H9 (cell line): ENCODE measurements at regions not wholly inside any gene's neighbourhood (a gene's known extent, or its start where the extent isn't known, plus 50 kb on each side); places are given as distances from the start of the nearest gene placed in this dataset.

Source experiments
- DNase-seq: peaks from one replicate; pipeline ENCODE4 v3.0.0-alpha.2; 2017
- H2AFZ ChIP-seq: one replicate; pipeline ENCODE4 v1.6.1; 2013; ENCODE audit warnings: mild to moderate bottlenecking, low read length, control low read depth, moderate library complexity
- H2AK5ac ChIP-seq: 2 replicates; pipeline ENCODE4 v1.6.1; 2013; ENCODE audit warnings: low read length, control low read depth, mixed read lengths; ENCODE audit not compliant: insufficient read length
- H2BK120ac ChIP-seq: one replicate; pipeline ENCODE4 v1.6.1; 2013; ENCODE audit warnings: low read depth, mild to moderate bottlenecking, low read length, control low read depth, inconsistent platforms; ENCODE audit not compliant: poor library complexity, severe bottlenecking
- H2BK12ac ChIP-seq: 2 replicates; pipeline ENCODE4 v1.6.1; 2013; ENCODE audit warnings: low read length, control low read depth, mixed read lengths, low read depth; ENCODE audit not compliant: insufficient read length
- H2BK15ac ChIP-seq: 2 replicates; pipeline ENCODE4 v1.6.1; 2013; ENCODE audit warnings: low read depth, low read length, control low read depth
- H2BK20ac ChIP-seq: one replicate; pipeline ENCODE4 v1.6.1; 2013; ENCODE audit warnings: low read depth, mild to moderate bottlenecking, low read length, control low read depth, inconsistent platforms; ENCODE audit not compliant: poor library complexity, severe bottlenecking
- H2BK5ac ChIP-seq: 2 replicates; pipeline ENCODE4 v1.6.1; 2013; ENCODE audit warnings: low read length, control low read depth, mixed read lengths; ENCODE audit not compliant: insufficient read length
- H3K14ac ChIP-seq: 2 replicates; pipeline ENCODE4 v1.6.1; 2013; ENCODE audit warnings: low read length, control low read depth; ENCODE audit not compliant: insufficient read depth
- H3K18ac ChIP-seq: 2 replicates; pipeline ENCODE4 v1.6.1; 2013; ENCODE audit warnings: low read depth, mild to moderate bottlenecking, mixed read lengths, low read length, control low read depth; ENCODE audit not compliant: insufficient read length
- H3K23ac ChIP-seq: 2 replicates; pipeline ENCODE4 v1.6.1; 2013; ENCODE audit warnings: low read length, control low read depth, mixed read lengths, low read depth; ENCODE audit not compliant: insufficient read length
- H3K23me2 ChIP-seq: 2 replicates; pipeline ENCODE4 v1.6.1; 2013; ENCODE audit warnings: low read depth, mild to moderate bottlenecking, mixed read lengths, low read length, control low read depth; ENCODE audit not compliant: insufficient read length, poor library complexity, severe bottlenecking
- H3K27ac ChIP-seq: 2 replicates; pipeline ENCODE4 v1.5.1; 2013; ENCODE audit warnings: low read length, control low read depth, mixed read lengths, low read depth; ENCODE audit not compliant: insufficient read length
- H3K27me3 ChIP-seq: 2 replicates; pipeline ENCODE4 v1.6.1; 2013; ENCODE audit warnings: low read length, control low read depth, inconsistent platforms; ENCODE audit not compliant: insufficient read depth
- H3K4ac ChIP-seq: 2 replicates; pipeline ENCODE4 v1.6.1; 2013; ENCODE audit warnings: low read depth, mild to moderate bottlenecking, control low read depth, inconsistent platforms, low read length, moderate library complexity
- H3K4me1 ChIP-seq: 2 replicates; pipeline ENCODE4 v1.6.1; 2013; ENCODE audit warnings: low read length, control low read depth, inconsistent platforms; ENCODE audit not compliant: insufficient read depth
- H3K4me2 ChIP-seq: 2 replicates; pipeline ENCODE4 v1.6.1; 2013; ENCODE audit warnings: low read length, control low read depth, mixed read lengths; ENCODE audit not compliant: insufficient read length, insufficient read depth
- H3K56ac ChIP-seq: 2 replicates; pipeline ENCODE4 v1.6.1; 2013; ENCODE audit warnings: low read depth, mild to moderate bottlenecking, mixed read lengths, low read length, control low read depth; ENCODE audit not compliant: insufficient read length
- H3K79me1 ChIP-seq: 2 replicates; pipeline ENCODE4 v1.6.1; 2013; ENCODE audit warnings: low read depth, mild to moderate bottlenecking, moderate library complexity, low read length, control low read depth, inconsistent platforms; ENCODE audit not compliant: insufficient read depth, poor library complexity, severe bottlenecking
- H3K79me2 ChIP-seq: 2 replicates; pipeline ENCODE4 v1.6.1; 2013; ENCODE audit warnings: low read length, control low read depth, inconsistent platforms; ENCODE audit not compliant: insufficient read depth
- H3K9ac ChIP-seq: 2 replicates; pipeline ENCODE4 v1.6.1; 2013; ENCODE audit warnings: low read length, control low read depth, mixed read lengths; ENCODE audit not compliant: insufficient read length; ENCODE audit errors: extremely low read depth
- H3K9me3 ChIP-seq: one replicate; pipeline ENCODE4 v1.6.1; 2013; ENCODE audit warnings: low read depth, low read length, inconsistent platforms; ENCODE audit not compliant: control insufficient read depth
- H3T11ph ChIP-seq: one replicate; pipeline ENCODE4 v1.6.1; 2013; ENCODE audit warnings: mild to moderate bottlenecking, low read length, control low read depth, inconsistent platforms
- H4K20me1 ChIP-seq: one replicate; pipeline ENCODE4 v1.6.1; 2013; ENCODE audit not compliant: control insufficient read depth, insufficient read length, insufficient read depth
- H4K5ac ChIP-seq: 2 replicates; pipeline ENCODE4 v1.6.1; 2013; ENCODE audit warnings: low read depth, mild to moderate bottlenecking, mixed read lengths, low read length, control low read depth; ENCODE audit not compliant: insufficient read length
- H4K8ac ChIP-seq: replicated peaks from 2 replicates; pipeline ENCODE4 v1.6.1; 2013; ENCODE audit warnings: low read length, control low read depth, mixed read lengths, low read depth; ENCODE audit not compliant: insufficient read length
- H4K91ac ChIP-seq: 2 replicates; pipeline ENCODE4 v1.6.1; 2013; ENCODE audit warnings: low read depth, mild to moderate bottlenecking, moderate library complexity, mixed read lengths, low read length, control low read depth; ENCODE audit not compliant: insufficient read length
- H3K27ac Mint-ChIP-seq, 3 experiments: 2 replicates in 2 of 3; 3 replicates in 1 of 3; pipeline ENCODE4 v1.8.0; 2020 to 2021; ENCODE audit warnings: mixed read lengths in 3 of 3, mild to moderate bottlenecking in 1 of 3, moderate library complexity in 1 of 3
- H3K27me3 Mint-ChIP-seq: 2 replicates; pipeline ENCODE4 v1.8.0; 2021; ENCODE audit warnings: low read depth, mild to moderate bottlenecking, moderate library complexity, mixed read lengths
- H3K36me3 Mint-ChIP-seq, 3 experiments: 2 replicates in 2 of 3; 3 replicates in 1 of 3; pipeline ENCODE4 v1.8.0; 2020 to 2021; ENCODE audit warnings: low read depth in 3 of 3, mixed read lengths in 3 of 3; ENCODE audit not compliant: insufficient read depth in 1 of 3
- H3K4me1 Mint-ChIP-seq, 2 experiments: 2 replicates each; pipeline ENCODE4 v1.8.0; 2020; ENCODE audit warnings: mixed read lengths in 2 of 2
- H3K4me3 Mint-ChIP-seq, 2 experiments: 2 replicates in 1 of 2; 3 replicates in 1 of 2; pipeline ENCODE4 v1.8.0; 2020 to 2021; ENCODE audit warnings: mild to moderate bottlenecking in 2 of 2, mixed read lengths in 2 of 2, moderate library complexity in 1 of 2
- H3K9me3 Mint-ChIP-seq, 2 experiments: 2 replicates in 1 of 2; 3 replicates in 1 of 2; pipeline ENCODE4 v1.8.0; 2020; ENCODE audit warnings: mild to moderate bottlenecking in 2 of 2, mixed read lengths in 2 of 2, moderate library complexity in 1 of 2
- CTCF ChIP-seq: fragments of 200-600 bp; sonication (generic); conservative IDR thresholded peaks from 3 replicates; pipeline ENCODE4 v1.8.0; 2021; ENCODE audit warnings: antibody characterized with exemption, mild to moderate bottlenecking

- H3K9me3 ChIP-seq = no peaks in the 10 kb centered on the region
- H3K56ac ChIP-seq = no peak overlapping the region
- no peak overlapping the region for H3K27ac ChIP-seq
- H3K4me1 ChIP-seq = no peaks in the 10 kb centered on the region
- H3T11ph ChIP-seq = no peak overlapping the region
- H2AK5ac ChIP-seq = no peak overlapping the region
- H3K9ac ChIP-seq = no peak overlapping the region
- no peak overlapping the region for H3K27ac Mint-ChIP-seq
- TF ChIP-seq CTCF = no peak
- no peak overlapping the region for H4K5ac ChIP-seq
- H4K20me1 ChIP-seq = no peaks in the 10 kb centered on the region
- H2BK5ac ChIP-seq = no peak overlapping the region
- H3K23me2 ChIP-seq = no peaks in the 10 kb centered on the region
- no peak overlapping the region for H2AFZ ChIP-seq
- no peak overlapping the region for H2BK20ac ChIP-seq
- no peak overlapping the region for H2BK15ac ChIP-seq
- H3K79me1 ChIP-seq = no peaks in the 10 kb centered on the region
- H2BK12ac ChIP-seq = no peak overlapping the region
- peaks cover 21 to 32% of the 10 kb centered on the region in 2 experiments for H3K4me1 Mint-ChIP-seq
- peaks cover 7% of the 10 kb centered on the region for H3K27me3 Mint-ChIP-seq
- no peaks in the 10 kb centered on the region for H3K27me3 ChIP-seq
- H3K4ac ChIP-seq = no peak overlapping the region
- 0 out of 5 replicates have a peak, but pooled peaks cover 0 to 3% of the 10 kb centered on the region in 2 experiments for H3K9me3 Mint-ChIP-seq
- H3K18ac ChIP-seq = no peak overlapping the region
- H3K4me2 ChIP-seq = no peak overlapping the region
- no peak overlapping the region for H4K8ac ChIP-seq
- H4K91ac ChIP-seq = no peak overlapping the region
- H3K79me2 ChIP-seq = no peaks in the 10 kb centered on the region
- H3K23ac ChIP-seq = no peak overlapping the region
- no peak for DNase-seq
- H3K4me3 Mint-ChIP-seq = no peak overlapping the region
- H2BK120ac ChIP-seq = no peak overlapping the region
- H3K36me3 Mint-ChIP-seq = no peaks in the 10 kb centered on the region
- H3K14ac ChIP-seq = no peak overlapping the region
Measured at GRCh38 chr6:105847433-105847832, 238.7 kb upstream of the PRDM1 start.
